OCI-LY7 (cell line): ENCODE measurements at regions not wholly inside any gene's neighbourhood (a gene's known extent, or its start where the extent isn't known, plus 50 kb on each side); places are given as distances from the start of the nearest gene placed in this dataset.

Experiments used
- CTCF ChIP-seq: fragments of 200-600 bp; sonication (generic); conservative IDR thresholded peaks from 2 replicates; pipeline ENCODE4 v1.5.1; 2014; ENCODE audit warnings: mild to moderate bottlenecking, antibody characterized with exemption, low read length, moderate library complexity, mixed read lengths
- EZH2phosphoT487 ChIP-seq: fragments of 200-600 bp; sonication (generic); IDR thresholded peaks from 2 replicates; pipeline ENCODE4 v1.6.1; 2018; ENCODE audit warnings: low read depth, borderline replicate concordance, mild to moderate bottlenecking, mixed run types, antibody characterized with exemption, low read length, moderate library complexity, mixed read lengths

GRCh38 chr6:139764498-139764986, 390.1 kb upstream of the CITED2 start:
- TF ChIP-seq CTCF, result no peak
- TF ChIP-seq EZH2phosphoT487, result no peak
